HG02588 (cell line): ENCODE measurements at regions not wholly inside any gene's neighbourhood (a gene's known extent, or its start where the extent isn't known, plus 50 kb on each side); places are given as distances from the start of the nearest gene placed in this dataset.
"Not testable (repeated sequence)": the region's sequence is repeated elsewhere in the genome, so short reads cannot be mapped to it uniquely, and the experiment has no call there.

Source experiments
- ATAC-seq: cut with Tn5 transposase; IDR thresholded peaks from one replicate; pipeline ENCODE4 v1.9.1; 2021; ENCODE audit warnings: mild to moderate bottlenecking, moderate library complexity; ENCODE audit not compliant: unreplicated experiment

GRCh38 chr6:106885679-106886078 lies 88.8 kb downstream of the CD24 start:
- ATAC-seq = no peak

GRCh38 chr6:106884576-106884975 lies 90.0 kb downstream of the CD24 start:
- no peak for ATAC-seq

- ATAC-seq = no peak
Measured at GRCh38 chr6:106883808-106884262, 90.7 kb downstream of the CD24 start.

GRCh38 chr6:106882601-106883518 lies 91.7 kb downstream of the CD24 start:
- ATAC-seq = no peak

- ATAC-seq = no peak
Measured at GRCh38 chr6:106882138-106882537, 92.4 kb downstream of the CD24 start.

- ATAC-seq = no peak
Measured at GRCh38 chr6:106880952-106881351, 93.6 kb downstream of the CD24 start.

- ATAC-seq = no peak
Measured at GRCh38 chr6:106875782-106876321, 98.7 kb downstream of the CD24 start.

- no peak for ATAC-seq
Measured at GRCh38 chr6:106874481-106874880, 100.0 kb downstream of the CD24 start.

GRCh38 chr6:106872049-106872448 lies 102.5 kb downstream of the CD24 start:
- ATAC-seq = no peak

- no peak for ATAC-seq
Measured at GRCh38 chr6:106870824-106871717, 103.5 kb downstream of the CD24 start.

- ATAC-seq = no peak
Measured at GRCh38 chr6:106870069-106870468, 104.5 kb downstream of the CD24 start.

- no peak for ATAC-seq
Measured at GRCh38 chr6:106869203-106869602, 105.3 kb downstream of the CD24 start.

- no peak for ATAC-seq
Measured at GRCh38 chr6:106866875-106867658, 107.5 kb downstream of the CD24 start.

GRCh38 chr6:106862858-106863257 lies 111.7 kb downstream of the CD24 start:
- ATAC-seq = no peak

GRCh38 chr6:106860940-106861339 lies 113.6 kb downstream of the CD24 start:
- no peak for ATAC-seq

GRCh38 chr6:106858653-106859092 lies 115.9 kb downstream of the CD24 start:
- no peak for ATAC-seq

GRCh38 chr6:106857771-106858652 lies 116.5 kb downstream of the CD24 start:
- ATAC-seq = no peak

GRCh38 chr6:106857310-106857709 lies 117.2 kb downstream of the CD24 start:
- ATAC-seq = not testable (repeated sequence)

- ATAC-seq = no peak
Measured at GRCh38 chr6:106856227-106856874, 118.2 kb downstream of the CD24 start.
